Epidermal melanocyte (primary cell): ENCODE measurements at regions not wholly inside any gene's neighbourhood (a gene's known extent, or its start where the extent isn't known, plus 50 kb on each side); places are given as distances from the start of the nearest gene placed in this dataset.

ENCODE experiments used
- DNase-seq: peaks from one replicate; pipeline ENCODE4 v3.0.0; 2011; ENCODE audit warnings: low spot score; ENCODE audit not compliant: insufficient read length

DNA sequence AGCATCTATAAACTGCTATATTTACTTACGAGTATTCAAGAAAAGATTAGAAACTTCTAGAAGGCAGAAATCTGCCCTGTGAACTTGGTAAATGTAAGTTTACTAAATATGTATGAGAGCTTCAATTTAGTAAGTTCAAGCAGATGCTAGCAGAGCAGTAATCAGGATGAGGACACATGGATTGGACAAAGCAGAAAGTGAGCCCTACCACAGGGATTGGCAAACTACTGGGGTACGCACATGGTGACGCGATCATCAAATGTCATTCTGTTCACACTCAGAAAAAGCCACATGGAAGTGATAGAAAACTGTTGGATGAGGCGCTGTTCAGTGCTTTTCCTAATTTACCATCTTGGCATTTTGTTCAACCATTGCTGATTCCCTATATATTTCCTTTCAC, 360.2 kb upstream of the ZNF385D start:
- DNase-seq = no peak

DNA sequence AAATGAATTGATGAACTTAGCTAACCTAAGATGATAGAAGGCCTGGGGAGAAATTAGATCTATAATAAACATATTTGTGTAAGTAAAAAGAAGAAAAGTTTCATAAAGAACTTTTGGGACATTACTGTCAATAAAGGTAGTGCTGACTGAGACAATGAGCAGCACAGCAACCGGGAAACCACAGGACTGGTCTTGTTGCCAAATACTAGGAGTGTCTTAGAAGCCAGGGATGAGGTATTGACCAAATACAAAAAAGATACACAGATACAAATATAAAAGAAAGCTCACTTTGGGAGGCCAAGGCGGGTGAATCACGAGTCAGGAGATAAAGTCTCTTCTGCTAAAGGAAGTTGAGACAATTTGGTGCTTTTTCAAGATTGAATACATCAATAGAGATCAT, 362.4 kb upstream of the ZNF385D start:
- DNase-seq = no peak

DNA sequence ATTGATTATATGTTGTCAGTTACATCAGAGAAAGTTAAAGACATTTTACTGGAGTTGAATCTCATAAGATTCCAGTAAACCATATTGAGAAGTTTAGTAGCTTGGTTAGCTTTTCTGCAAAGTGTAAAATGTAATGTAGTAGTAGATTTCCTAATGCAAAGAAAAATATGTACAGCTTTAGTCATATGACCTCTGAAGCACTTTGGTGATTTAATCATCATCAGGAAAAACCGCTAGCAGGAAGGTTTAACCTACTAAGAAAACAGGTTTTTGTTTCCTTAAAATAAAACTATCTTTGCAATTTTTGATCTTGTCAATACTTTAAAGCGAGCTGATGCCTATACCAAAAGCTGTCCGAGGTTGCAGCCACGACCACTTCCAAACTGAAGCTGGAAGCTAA, 364.6 kb upstream of the ZNF385D start:
- DNase-seq = no peak

DNA sequence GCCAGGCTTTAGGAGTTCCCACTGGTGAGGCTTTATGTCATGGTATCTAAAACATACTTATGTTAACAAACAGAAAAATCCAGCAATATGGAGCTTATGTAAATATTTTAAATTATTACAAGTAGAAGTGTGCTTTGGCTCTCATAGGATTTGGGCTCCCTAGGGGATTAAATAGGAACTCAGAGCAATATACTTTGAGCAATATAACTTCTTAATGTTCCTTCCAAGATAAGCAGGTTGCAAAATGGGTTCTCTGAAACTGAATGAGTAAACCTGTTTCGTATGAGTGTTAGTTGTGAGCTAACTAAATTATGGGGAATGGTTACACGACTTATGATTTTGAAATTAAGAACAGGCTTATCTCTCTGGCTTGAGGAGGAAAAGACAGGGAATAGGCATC, 366.1 kb upstream of the ZNF385D start:
- no peak for DNase-seq

DNA sequence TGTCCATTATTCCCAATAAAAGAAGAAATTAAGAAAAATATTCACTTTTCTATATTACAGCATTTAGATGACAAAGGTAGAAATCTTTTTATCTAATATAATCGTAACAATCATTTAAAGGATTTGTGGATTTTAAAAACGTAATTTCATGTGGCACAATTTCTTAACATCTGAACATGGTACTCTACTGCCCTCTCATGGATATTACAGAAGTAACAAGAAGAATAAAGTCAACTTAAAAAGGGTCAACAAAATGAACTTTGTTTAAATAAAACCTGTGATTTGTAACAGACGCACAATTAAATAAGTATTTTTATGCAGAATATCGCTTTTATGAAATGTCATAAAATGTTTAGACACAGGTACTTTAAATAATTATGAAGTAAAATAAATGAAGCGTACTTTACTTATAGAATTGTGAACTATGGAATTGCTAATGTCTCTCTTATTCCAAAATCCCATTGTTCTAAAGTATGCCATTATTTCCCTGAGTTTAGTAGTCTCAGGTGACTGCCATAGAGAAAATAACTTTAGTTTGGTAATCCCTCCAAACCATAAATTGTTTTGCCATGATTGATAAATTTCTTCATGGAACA, 366.8 kb upstream of the ZNF385D start:
- no peak for DNase-seq

DNA sequence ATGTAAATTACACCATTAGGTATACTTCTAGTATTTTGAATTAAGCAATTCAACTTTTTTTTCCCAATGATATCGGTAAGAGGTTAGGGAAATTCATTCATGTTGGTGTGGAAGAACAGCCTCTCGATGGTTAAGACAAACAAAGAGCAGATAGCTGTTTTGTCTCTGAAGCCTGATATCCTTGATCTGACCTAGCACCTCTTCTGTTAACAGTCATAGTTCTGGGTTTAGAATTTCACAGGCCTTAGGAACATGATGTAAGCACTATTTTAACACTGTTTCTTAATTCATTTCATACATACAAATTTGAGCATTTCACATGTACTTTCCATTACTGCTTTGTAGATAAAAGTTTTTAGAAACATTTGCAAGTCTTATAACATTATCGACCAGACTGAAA, 367.5 kb upstream of the ZNF385D start:
- no peak for DNase-seq

DNA sequence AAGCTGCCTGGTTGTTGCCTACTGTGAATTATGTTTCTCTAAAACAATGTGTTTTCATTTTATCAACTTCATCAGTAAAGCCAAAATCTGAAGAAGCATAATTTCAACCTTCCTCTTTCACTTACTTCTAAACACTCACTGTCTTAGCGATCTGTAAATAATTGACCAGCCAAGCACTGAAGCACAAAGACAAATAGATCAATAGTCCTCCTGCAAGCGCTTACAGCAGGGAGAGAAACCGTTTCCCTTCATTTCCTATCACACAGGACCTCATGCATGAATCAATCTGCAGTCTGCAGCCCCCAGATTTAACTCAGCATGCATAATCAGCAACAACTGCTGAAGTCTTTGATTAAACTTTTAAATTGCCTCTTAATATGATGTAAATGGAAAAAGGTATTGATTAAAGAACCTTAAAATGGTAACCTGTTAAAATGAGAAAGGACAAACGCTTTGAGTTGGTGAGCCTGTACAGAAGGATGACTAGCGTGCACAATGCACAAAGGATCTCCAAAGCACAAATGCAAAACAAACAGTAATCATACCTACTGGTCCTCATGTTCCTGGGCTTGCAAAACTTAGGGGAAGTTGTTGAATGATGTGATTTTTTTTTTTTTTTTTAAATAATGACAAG, 370.2 kb upstream of the ZNF385D start:
- DNase-seq = no peak

DNA sequence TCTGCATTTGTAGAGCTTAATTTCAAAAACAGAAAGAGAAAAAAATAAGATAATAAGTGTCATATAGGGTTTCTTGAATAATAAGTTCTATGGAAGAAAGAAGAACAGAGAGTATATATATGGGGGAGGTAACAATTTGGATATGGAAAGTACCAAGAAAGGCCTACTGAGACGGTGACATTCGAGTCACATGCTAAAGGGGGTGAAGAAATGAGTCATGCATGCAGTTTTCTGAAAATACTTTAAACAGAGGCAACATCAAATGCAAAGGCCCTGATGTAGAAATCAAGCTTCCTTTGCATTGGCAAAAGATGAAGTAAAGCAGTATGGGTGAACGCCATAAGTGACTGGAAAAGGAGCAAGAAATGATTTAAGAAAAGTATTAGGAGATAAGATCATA, 371.6 kb upstream of the ZNF385D start:
- no peak for DNase-seq

DNA sequence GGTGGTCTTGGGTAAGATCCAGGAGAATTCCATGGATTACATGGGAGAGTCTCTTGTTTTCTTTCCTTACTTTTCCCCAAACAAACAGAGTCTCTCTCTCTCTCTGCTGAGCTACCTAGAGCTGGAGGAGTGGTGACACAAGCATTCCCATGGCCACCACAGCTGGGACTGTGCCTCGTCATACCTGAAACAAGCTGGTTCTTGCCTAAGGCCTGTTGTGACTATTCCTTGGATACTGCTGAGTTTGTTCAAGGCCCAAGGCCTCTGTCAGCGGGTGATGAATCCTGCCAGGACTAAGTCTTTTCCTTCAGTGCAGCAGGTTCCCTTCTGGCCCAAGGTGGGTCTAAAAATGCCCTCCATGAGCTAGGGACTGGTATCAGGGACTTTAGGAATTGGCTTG, 378.1 kb upstream of the ZNF385D start:
- DNase-seq = no peak

DNA sequence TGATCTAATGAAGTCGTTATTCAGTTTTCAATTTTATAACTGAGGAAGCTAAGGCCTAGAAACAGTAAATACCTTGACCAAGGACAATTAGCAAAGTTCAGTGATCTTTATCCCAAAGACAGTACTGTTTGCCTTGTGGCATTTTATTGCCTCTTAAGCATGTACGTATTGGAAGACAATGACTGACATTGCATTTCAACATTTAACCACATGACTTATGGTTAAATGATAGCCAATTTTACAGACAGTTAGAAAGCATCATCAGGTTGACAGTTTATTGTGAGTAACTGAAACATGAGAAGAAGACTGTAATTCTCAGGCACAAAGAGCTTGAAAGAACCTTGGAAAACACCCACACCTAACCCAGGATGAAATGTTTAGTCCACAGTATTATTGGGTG, 390.8 kb upstream of the ZNF385D start:
- no peak for DNase-seq

DNA sequence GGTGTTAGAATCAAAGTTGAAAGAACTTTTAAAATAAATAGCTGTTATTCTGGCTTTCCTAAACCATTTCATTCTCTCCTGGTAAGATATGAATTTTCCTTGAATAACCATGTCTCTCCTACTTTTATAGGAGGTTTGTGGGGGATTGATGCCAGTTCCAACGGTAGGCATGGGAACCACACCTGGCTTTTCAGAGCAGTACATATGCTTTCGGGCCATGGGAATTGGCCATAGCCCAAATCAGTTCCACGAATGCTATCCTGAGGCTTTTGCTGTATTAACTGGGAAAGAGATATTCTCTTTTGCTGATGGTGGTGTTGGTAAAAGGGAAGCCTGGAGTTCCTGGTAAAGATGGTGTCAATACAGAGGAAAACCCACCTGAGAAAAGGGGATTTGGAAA, 396.2 kb upstream of the ZNF385D start:
- DNase-seq = no peak

DNA sequence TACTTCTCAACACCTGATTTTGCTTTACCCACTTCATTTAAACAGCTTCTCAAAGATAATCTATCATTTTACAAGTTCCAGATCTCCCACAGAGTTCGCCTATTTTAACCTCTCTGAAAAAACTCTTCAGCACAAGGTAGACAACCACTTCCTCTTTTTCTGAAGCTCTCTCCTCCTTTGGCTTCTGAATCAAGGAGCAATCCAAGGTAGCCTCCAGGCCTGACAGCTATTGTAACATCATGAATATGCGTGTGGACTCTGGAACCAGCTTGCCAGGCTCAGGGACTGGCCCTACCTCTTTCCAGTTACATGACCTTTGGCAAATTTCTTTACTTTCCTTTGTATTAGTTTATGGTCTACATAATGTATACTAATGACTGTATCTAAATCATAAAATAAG, 405.9 kb upstream of the ZNF385D start:
- DNase-seq = no peak

DNA sequence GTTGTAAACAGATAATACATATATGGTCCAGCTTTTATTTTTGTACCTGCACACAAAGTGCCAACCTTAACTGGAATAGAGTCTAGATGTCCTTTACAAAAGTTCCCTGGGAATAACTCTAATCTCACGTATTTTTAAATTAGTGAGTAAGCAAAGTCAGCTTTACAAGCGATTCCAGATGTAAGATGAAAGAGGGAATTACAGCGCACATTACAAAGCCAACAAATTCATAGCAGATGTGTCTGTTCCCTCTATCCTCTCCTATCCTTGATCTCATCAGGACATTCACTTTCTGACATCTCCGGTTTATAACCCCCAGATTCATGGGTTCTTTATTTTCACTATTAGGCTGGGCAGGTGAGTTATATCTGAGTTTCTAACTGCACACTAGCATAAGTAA, 406.8 kb upstream of the ZNF385D start:
- DNase-seq = no peak

DNA sequence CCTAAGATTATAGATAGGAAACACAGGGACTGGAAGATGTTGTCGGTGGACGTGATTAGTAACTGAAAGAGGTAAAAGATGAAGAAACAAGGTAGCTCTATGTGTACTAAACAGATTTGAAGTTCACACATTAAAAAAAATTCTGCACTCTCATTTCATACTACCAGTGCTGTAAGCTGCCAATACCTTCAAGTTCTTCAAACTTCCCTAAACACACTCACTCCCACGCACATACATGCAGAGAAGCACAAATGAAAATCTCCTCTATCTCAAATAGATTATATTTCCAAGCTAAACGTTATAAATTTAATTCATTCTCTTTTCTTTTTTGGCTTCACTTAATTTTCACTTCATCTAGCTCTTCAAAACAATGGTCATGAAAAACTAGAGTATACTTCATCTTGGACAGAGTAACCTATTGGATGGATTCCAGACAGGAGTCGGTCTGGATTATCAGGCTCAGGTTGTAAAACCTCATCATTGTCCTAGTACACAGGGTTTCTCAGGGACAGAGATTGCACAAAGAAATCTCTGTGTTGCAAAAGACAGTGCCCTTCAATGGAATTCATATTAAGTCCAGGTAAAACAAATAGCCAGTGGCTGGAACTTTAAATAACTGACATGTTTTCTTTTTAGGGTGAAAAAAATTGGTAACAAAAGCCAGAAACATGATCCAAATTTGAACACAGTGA, 408.1 kb upstream of the ZNF385D start:
- DNase-seq = no peak

DNA sequence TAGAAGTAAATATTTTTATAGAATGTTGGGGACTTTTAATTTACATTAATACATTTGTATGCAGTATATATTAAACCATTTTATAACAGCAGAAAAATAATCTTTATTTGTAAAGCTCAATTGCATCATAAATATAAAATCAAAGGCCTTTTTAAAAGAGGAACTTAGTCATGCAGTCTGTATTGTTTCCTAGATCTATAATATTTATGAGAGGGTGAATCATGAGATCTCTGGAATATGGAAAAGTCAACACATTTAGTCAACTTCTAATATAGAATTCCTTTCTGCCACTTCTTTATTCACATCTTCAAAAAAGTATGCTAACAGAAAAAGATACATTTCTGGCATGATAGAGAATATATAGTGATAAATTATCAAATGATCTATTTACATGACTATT, 410.3 kb upstream of the ZNF385D start:
- no peak for DNase-seq

DNA sequence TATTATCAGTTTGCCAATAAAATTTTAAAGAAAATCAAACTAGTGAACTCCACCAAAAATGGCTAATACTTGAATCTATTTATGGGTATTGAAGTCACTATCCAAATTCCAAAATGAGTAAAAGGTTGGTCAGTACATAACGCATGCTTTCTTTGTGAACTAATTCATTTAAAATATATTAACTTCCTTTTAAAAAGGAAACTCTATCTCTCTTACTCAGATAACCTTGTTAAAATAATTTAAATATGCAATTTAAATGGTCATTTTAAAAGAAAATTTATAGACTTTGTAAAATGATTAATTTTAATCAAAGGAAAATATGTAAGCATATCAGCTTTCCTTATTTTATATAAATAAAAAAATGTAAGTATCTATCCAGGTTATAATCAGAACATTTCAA, 419.4 kb upstream of the ZNF385D start:
- DNase-seq = no peak

DNA sequence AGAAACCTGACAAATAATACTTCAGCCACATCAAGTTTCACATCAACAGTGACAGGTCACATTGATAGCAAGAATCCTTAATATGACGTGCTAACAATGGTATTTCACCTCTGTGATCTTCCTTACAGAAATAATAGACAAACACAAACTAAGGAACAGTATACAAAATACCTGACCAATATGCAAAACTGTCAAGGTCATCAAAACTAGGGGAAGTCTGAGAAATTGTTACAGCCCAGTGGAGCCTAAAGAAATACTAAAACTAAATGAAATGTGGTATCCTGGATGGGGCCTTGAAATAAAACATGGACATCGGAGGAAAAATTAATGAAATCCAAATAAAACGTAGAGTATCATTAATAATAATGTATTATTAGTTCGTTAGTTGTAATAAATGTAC, 422.0 kb upstream of the ZNF385D start:
- no peak for DNase-seq

DNA sequence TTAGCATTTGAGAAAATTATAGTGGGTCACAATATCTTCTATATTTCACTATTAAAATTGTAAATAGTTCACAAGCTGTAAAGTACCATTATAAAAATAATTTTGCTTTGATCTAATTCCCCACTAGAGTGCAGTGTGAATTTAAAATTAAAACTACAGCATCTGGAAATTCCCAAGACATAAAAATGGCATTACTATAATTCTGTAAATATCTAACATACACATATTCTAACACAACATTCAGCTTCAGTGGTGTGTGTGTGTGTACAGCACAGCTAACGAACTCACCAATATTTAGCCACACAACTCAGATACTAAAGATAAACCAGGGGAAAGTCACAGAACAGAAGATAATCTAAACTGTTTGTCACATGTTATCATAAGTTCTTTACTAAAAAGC, 424.9 kb upstream of the ZNF385D start:
- DNase-seq = no peak

DNA sequence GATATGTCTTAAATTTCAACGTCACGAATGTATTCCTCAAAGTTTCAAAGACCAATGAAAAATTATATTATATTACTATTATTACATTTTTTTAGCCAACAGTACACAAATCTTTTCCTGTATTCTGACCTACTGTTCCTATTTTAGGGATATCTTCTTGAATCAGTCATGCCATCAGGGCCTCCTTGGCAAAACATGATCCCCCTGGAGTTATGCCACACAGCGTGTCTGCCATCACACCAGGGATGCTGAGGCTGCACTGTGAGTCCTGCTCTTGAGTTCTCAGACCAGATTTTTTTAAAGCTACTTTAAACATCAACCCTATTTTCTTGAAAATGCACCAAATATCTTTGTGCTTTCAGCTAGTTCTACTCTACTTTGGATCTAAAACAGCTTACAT, 425.9 kb upstream of the ZNF385D start:
- DNase-seq = no peak

DNA sequence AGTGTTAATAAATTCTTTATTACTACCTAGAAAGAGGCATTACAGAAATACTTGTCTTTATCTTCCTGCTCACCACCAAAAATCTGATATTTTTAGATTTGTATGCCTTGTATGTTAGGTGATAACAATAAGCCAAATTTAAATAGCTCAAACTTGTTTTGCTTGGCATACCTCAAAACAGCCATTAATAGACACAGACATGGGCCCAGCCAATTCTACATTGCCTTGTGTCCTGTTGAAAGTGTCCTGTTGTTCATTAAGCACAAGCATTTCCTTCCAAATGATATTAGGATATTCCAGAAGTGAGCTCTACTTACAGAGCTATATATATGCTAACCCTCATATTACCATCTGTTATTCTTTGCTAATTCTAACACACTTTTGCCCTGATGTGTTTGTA, 438.6 kb upstream of the ZNF385D start:
- DNase-seq = no peak

DNA sequence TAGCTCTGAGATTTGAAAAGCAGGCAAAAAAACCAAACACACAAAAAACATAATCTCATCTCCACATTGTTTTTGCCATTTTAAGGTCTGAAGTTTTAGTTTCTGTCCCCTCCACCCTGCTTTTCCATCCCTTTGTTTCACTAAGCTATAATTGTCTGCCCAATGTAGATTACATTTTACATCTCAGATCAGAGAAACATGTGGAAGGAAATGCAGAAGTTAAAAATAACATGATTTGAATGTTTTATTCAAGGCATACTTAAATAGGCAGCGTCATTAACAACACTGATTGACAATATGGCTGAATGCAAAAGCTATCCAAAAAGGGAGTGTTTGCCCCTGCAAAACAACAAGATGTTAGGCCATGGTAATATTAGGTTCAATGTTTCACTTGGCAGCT, 448.1 kb upstream of the ZNF385D start:
- no peak for DNase-seq

DNA sequence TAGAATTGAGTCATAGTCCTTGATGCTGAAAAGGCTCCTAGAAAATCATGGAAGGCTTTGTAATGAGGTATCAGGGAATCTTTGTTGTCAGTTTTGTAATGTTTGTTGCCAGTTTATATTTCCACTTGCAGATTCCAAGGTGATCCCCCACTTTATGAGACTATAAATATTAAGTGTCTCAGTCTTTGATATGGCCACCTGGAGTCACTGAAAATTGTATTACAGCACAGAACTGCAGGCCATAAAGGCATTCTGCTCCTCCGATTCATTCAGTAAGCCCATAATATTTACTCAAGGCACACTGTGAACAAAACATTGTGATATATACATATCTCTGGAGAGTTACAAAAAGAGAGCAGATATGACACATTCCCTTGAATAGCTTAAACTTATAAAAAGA, 457.8 kb upstream of the ZNF385D start:
- DNase-seq = no peak

DNA sequence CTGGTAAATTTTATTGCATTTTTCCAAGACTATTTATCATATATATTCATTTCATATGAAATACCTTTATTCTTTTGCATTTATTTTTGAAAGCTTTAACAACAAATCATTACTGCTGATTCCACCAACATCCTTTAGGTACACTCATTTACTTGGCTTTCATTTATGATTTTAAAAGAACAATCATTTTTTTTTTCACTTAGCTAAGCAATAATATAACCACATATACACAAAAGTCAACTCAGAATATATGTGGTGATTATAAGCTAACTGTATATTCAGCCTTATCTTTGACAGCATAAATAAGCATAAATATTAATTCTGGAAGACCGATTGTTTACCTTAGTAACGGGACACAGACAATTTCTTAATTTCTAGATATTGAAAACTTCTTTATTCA, 458.6 kb upstream of the ZNF385D start:
- DNase-seq = no peak
